ENCODE measurements at regions not wholly inside any gene's neighbourhood (a gene's known extent, or its start where the extent isn't known, plus 50 kb on each side); places are given as distances from the start of the nearest gene placed in this dataset.

- TF ChIP-seq, protein P1, sequence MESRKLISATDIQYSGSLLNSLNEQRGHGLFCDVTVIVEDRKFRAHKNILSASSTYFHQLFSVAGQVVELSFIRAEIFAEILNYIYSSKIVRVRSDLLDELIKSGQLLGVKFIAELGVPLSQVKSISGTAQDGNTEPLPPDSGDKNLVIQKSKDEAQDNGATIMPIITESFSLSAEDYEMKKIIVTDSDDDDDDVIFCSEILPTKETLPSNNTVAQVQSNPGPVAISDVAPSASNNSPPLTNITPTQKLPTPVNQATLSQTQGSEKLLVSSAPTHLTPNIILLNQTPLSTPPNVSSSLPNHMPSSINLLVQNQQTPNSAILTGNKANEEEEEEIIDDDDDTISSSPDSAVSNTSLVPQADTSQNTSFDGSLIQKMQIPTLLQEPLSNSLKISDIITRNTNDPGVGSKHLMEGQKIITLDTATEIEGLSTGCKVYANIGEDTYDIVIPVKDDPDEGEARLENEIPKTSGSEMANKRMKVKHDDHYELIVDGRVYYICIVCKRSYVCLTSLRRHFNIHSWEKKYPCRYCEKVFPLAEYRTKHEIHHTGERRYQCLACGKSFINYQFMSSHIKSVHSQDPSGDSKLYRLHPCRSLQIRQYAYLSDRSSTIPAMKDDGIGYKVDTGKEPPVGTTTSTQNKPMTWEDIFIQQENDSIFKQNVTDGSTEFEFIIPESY (IDR thresholded peaks at IDR 0.05) = no peak
- TF ChIP-seq, protein P2, sequence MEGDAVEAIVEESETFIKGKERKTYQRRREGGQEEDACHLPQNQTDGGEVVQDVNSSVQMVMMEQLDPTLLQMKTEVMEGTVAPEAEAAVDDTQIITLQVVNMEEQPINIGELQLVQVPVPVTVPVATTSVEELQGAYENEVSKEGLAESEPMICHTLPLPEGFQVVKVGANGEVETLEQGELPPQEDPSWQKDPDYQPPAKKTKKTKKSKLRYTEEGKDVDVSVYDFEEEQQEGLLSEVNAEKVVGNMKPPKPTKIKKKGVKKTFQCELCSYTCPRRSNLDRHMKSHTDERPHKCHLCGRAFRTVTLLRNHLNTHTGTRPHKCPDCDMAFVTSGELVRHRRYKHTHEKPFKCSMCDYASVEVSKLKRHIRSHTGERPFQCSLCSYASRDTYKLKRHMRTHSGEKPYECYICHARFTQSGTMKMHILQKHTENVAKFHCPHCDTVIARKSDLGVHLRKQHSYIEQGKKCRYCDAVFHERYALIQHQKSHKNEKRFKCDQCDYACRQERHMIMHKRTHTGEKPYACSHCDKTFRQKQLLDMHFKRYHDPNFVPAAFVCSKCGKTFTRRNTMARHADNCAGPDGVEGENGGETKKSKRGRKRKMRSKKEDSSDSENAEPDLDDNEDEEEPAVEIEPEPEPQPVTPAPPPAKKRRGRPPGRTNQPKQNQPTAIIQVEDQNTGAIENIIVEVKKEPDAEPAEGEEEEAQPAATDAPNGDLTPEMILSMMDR (IDR thresholded peaks at IDR 0.05; ENCODE audit: low read depth, low read length, missing input control) = no peak
- TF ChIP-seq REST (IDR thresholded peaks at IDR 0.05) (no peak), FOXA1 (IDR thresholded peaks at IDR 0.05) (no peak), RXRA (IDR thresholded peaks at IDR 0.05) (no peak), YY1 (IDR thresholded peaks at IDR 0.05) (no peak), TAF1 (conservative IDR thresholded peaks at IDR 0.05) (no peak), HNF4G (IDR thresholded peaks at IDR 0.05) (no peak), JUND (IDR thresholded peaks at IDR 0.05) (no peak), RAD21 (IDR thresholded peaks at IDR 0.05) (no peak), FOXA2 (IDR thresholded peaks at IDR 0.05) (no peak)
- TF ChIP-seq, protein P3, sequence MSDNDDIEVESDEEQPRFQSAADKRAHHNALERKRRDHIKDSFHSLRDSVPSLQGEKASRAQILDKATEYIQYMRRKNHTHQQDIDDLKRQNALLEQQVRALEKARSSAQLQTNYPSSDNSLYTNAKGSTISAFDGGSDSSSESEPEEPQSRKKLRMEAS (IDR thresholded peaks at IDR 0.05) = no peak
Measured at GRCh38 chr3:127114337-127115070, 78.4 kb upstream of the PRR23E start.
